GM13977 (cell line): ENCODE measurements at regions not wholly inside any gene's neighbourhood (a gene's known extent, or its start where the extent isn't known, plus 50 kb on each side); places are given as distances from the start of the nearest gene placed in this dataset.

Experiments
- DNase-seq: peaks from one replicate; pipeline ENCODE4 v3.0.0; 2012; ENCODE audit warnings: low spot score
- in situ Hi-C: fragments of 300-500 bp; cut with MboI; formaldehyde crosslinking; loops from one replicate; pipeline ENCODE4 v1.12.0; 2022; ENCODE audit warnings: low sequenced_read_pairs, low pct_unique_long_range_greater_than_20kb, mixed read lengths, inconsistent platforms; ENCODE audit not compliant: unreplicated experiment
- TF ChIP-seq, protein P1 (sequence below): IDR thresholded peaks from 2 replicates; pipeline ENCODE4 v1.5.1; 2012; ENCODE audit warnings: mild to moderate bottlenecking, control low read depth; ENCODE audit not compliant: insufficient read depth; ENCODE audit errors: extremely low read depth, missing control alignments

DNA sequence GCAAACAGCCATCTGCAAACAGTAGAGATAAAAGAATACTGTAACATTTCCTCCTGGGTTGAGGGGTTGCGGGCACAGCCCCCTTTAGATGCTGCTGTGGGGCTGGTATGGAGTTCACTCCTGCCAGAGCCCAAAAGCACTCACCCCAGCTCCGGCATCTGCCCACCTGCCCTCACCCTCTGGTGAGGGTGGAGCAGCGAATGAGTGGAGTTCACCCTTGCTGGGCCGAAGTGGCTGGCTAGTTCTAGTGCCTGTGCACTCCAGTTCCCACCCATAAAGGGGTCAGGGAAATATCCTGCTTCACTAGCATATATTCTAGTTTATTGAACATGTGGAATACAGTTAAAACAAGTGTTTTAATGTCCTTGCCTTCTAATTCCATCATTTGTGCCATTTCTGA, 209.7 kb upstream of the SGO1 start:
- DNase-seq = no peak
- TF ChIP-seq, protein P1, sequence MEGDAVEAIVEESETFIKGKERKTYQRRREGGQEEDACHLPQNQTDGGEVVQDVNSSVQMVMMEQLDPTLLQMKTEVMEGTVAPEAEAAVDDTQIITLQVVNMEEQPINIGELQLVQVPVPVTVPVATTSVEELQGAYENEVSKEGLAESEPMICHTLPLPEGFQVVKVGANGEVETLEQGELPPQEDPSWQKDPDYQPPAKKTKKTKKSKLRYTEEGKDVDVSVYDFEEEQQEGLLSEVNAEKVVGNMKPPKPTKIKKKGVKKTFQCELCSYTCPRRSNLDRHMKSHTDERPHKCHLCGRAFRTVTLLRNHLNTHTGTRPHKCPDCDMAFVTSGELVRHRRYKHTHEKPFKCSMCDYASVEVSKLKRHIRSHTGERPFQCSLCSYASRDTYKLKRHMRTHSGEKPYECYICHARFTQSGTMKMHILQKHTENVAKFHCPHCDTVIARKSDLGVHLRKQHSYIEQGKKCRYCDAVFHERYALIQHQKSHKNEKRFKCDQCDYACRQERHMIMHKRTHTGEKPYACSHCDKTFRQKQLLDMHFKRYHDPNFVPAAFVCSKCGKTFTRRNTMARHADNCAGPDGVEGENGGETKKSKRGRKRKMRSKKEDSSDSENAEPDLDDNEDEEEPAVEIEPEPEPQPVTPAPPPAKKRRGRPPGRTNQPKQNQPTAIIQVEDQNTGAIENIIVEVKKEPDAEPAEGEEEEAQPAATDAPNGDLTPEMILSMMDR = no peak
- in situ Hi-C loops = no loop called here

GRCh38 chr3:20394243-20394642, 208.2 kb upstream of the SGO1 start:
- no peak for DNase-seq
- in situ Hi-C loops = no loop called here
- TF ChIP-seq, protein P1 = no peak

DNA sequence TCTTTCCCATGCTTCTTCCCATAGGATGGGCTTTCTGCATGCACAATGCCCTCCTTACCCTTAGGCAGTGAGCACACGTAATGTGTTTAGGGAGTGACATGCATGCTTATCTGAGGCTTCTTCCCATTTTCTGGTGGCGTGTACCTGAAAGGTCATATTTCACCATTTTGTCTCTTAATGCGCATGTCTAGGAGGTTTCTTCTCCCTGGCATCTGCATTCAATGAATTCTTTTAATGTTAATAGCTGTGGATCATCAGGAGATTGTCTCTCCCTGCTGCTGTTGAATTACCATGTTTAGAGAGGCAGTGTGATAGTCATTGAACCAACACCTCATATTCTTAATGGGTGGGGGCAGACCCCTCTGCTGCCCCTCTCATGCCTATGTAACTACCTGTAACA, 205.6 kb upstream of the SGO1 start:
- TF ChIP-seq, protein P1 = no peak
- in situ Hi-C loops = no loop called here
- no peak for DNase-seq

- TF ChIP-seq, protein P1 = no peak
- no peak for DNase-seq
- in situ Hi-C loops = no loop called here
These were observed 203.0 kb upstream of the SGO1 start for GRCh38 chr3:20388971-20389370.

DNA sequence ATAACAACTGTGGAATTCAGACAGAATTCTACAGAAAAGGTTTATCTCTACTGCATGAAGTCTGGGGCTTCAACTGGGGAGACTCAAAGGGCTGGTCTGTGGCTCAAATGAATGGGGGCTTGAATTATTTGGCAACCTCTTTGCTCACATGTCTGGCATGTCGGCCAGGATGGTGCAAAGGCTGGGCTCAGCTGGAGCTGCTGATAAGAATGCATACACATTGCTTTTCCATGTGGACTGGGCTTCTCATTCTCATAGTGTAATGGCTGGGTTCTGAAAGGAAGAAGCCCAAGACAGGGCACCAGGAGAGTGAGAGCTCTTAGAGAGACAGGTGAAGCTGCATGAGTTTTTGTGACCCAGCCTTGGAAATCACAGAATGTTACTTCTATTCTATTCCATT, 194.3 kb upstream of the SGO1 start:
- TF ChIP-seq, protein P1 = no peak
- no peak for DNase-seq
- in situ Hi-C loops = no loop called here

- in situ Hi-C loops = no loop called here
- TF ChIP-seq, protein P1 = no peak
- no peak for DNase-seq
These were observed 192.3 kb upstream of the SGO1 start for GRCh38 chr3:20378315-20378714.

DNA sequence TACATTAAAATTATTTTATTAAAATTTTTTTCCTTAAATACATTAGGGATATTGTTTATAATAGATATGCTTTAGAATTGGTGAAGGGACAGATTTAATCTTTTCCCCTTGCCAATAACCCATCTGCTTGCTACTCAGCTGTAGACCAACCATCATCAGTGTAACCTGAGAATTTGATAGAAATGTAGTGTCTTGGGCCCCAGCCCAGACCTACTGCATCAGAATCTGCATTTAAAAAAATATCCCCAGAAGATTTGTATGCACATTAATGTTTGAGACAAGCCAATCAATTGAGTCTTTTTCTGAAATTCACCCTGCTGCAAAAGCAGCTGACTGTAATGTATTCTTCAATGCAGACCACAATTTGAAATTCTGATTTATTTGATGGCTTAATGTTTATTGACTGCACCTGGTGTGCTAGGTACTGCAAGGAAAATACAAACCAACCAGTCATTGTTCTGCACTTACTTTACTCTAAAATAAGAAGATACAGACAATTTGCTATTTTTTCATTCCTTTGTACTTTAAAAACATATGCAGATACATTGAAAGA, 190.7 kb upstream of the SGO1 start:
- TF ChIP-seq, protein P1 = no peak

More for the DNA sequence above, 190.7 kb upstream of the SGO1 start:
- in situ Hi-C loops = no loop called here
- no peak for DNase-seq
